ENCODE measurements at regions not wholly inside any gene's neighbourhood (a gene's known extent, or its start where the extent isn't known, plus 50 kb on each side); places are given as distances from the start of the nearest gene placed in this dataset.

DNA sequence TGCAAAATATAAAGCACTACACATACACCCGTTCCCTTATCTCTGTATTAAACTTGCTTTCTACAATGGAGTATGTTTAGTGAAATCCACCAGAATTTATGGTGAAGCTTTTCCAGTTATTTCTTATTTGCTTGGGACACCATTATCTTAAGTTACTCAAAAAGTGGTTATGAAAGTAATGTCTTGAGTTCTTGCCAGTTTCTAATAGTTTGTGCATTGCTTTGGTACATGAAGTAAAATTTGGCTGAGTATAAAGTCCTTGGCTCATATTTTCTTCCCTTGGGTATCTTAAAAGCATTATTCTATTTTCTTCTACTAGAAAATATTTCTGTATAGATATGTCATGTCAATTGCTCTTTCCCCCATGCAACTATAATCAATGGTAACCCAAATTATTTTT, 85.2 kb downstream of the POLR1F start:
- no peaks in the 10 kb centered on the region for H3K27me3 ChIP-seq (ENCODE audit: control insufficient read depth, insufficient read depth, low read length)
- H3K9ac ChIP-seq (ENCODE audit: low read depth, low read length) = no peak overlapping the region
- H3K9me3 ChIP-seq (replicated peaks; ENCODE audit: low read length) = no peaks in the 10 kb centered on the region
- H3K4me3 ChIP-seq (ENCODE audit: low read length) = no peak overlapping the region
- no peaks in the 10 kb centered on the region for H3K36me3 ChIP-seq (ENCODE audit: insufficient read depth, low read length)
- no peak overlapping the region for H3K4me2 ChIP-seq (ENCODE audit: low read length)
- peaks cover 26% of the 10 kb centered on the region for H3K4me1 ChIP-seq (ENCODE audit: control insufficient read depth, insufficient read depth, low read length)

GRCh38 chr7:19621740-19622139, 87.1 kb downstream of the POLR1F start:
- H3K36me3 ChIP-seq (ENCODE audit: insufficient read depth, low read length) = no peaks in the 10 kb centered on the region
- H3K4me1 ChIP-seq (ENCODE audit: control insufficient read depth, insufficient read depth, low read length) = peaks cover 29% of the 10 kb centered on the region
- H3K4me2 ChIP-seq (ENCODE audit: low read length) = no peak overlapping the region
- no peaks in the 10 kb centered on the region for H3K9me3 ChIP-seq (replicated peaks; ENCODE audit: low read length)
- H3K27me3 ChIP-seq (ENCODE audit: control insufficient read depth, insufficient read depth, low read length) = no peaks in the 10 kb centered on the region
- no peak overlapping the region for H3K9ac ChIP-seq (ENCODE audit: low read depth, low read length)
- H3K4me3 ChIP-seq (ENCODE audit: low read length) = no peak overlapping the region

DNA sequence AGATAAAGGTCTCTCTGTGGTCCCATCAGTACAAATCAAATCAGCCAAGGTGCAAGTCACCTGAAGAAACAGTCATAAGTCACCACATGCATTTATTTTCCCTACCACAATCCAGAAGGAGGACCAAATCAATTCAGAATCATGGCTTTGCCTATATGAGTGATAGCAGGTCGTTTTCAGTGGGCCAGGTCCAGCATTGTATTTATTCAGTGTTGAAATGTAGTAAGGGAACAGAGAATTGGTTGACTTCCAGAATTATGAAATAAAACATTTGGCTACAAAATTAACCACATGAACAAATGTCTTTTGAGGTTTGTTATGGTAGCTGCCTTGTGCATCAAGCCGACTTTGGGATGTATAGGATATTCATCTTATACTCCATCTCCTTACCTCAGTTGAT, 88.4 kb downstream of the POLR1F start:
- no peak overlapping the region for H3K4me2 ChIP-seq (ENCODE audit: low read length)
- H3K4me3 ChIP-seq (ENCODE audit: low read length) = no peak overlapping the region
- no peaks in the 10 kb centered on the region for H3K27me3 ChIP-seq (ENCODE audit: control insufficient read depth, insufficient read depth, low read length)
- H3K36me3 ChIP-seq (ENCODE audit: insufficient read depth, low read length) = no peaks in the 10 kb centered on the region
- no peak overlapping the region for H3K9ac ChIP-seq (ENCODE audit: low read depth, low read length)
- H3K9me3 ChIP-seq (replicated peaks; ENCODE audit: low read length) = no peaks in the 10 kb centered on the region
- H3K4me1 ChIP-seq (ENCODE audit: control insufficient read depth, insufficient read depth, low read length) = peaks cover 29% of the 10 kb centered on the region

GRCh38 chr7:19619122-19619521, 89.7 kb downstream of the POLR1F start:
- no peak overlapping the region for H3K9ac ChIP-seq (ENCODE audit: low read depth, low read length)
- H3K4me3 ChIP-seq (ENCODE audit: low read length) = no peak overlapping the region
- H3K4me2 ChIP-seq (ENCODE audit: low read length) = no peak overlapping the region
- no peaks in the 10 kb centered on the region for H3K36me3 ChIP-seq (ENCODE audit: insufficient read depth, low read length)
- H3K4me1 ChIP-seq (ENCODE audit: control insufficient read depth, insufficient read depth, low read length) = peaks cover 29% of the 10 kb centered on the region
- no peaks in the 10 kb centered on the region for H3K27me3 ChIP-seq (ENCODE audit: control insufficient read depth, insufficient read depth, low read length)
- H3K9me3 ChIP-seq (replicated peaks; ENCODE audit: low read length) = no peaks in the 10 kb centered on the region

- Histone ChIP-seq H3K27me3 (ENCODE audit: control insufficient read depth, insufficient read depth, low read length) (no peaks in the 10 kb centered on the region), H3K4me1 (ENCODE audit: control insufficient read depth, insufficient read depth, low read length) (peaks cover 29% of the 10 kb centered on the region), H3K9ac (ENCODE audit: low read depth, low read length) (no peak overlapping the region), H3K4me3 (ENCODE audit: low read length) (no peak overlapping the region), H3K9me3 (replicated peaks; ENCODE audit: low read length) (no peaks in the 10 kb centered on the region), H3K4me2 (ENCODE audit: low read length) (no peak overlapping the region), H3K36me3 (ENCODE audit: insufficient read depth, low read length) (no peaks in the 10 kb centered on the region)
Measured at GRCh38 chr7:19617901-19618300, 90.9 kb downstream of the POLR1F start.

GRCh38 chr7:19610194-19610943, 98.5 kb downstream of the POLR1F start:
- Histone ChIP-seq H3K4me1 (ENCODE audit: control insufficient read depth, insufficient read depth, low read length) (peaks cover 5% of the 10 kb centered on the region), H3K9ac (ENCODE audit: low read depth, low read length) (no peak overlapping the region), H3K9me3 (replicated peaks; ENCODE audit: low read length) (no peaks in the 10 kb centered on the region), H3K27me3 (ENCODE audit: control insufficient read depth, insufficient read depth, low read length) (no peaks in the 10 kb centered on the region), H3K4me3 (ENCODE audit: low read length) (no peak overlapping the region), H3K36me3 (ENCODE audit: insufficient read depth, low read length) (no peaks in the 10 kb centered on the region), H3K4me2 (ENCODE audit: low read length) (no peak overlapping the region)

DNA sequence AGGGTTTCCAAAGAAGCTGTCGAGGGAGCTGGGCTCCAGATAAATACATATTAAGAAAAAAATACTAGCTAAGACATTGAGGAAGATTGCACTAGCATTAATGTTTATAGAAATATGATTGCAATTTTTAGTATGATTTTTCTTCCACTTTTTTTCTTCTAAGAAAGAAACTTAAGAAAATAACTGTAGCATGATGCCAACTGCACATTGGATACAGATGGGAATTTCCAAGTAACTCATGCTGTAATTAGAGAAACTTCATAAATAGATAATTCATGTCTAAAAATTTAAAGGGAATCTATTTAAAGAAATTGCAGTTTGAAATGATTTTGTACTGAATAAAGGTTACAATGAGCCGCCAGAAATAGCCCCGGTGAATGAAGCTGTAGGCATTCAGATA, 119.4 kb downstream of the POLR1F start:
- no peak overlapping the region for H3K4me2 ChIP-seq (ENCODE audit: low read length)

DNA sequence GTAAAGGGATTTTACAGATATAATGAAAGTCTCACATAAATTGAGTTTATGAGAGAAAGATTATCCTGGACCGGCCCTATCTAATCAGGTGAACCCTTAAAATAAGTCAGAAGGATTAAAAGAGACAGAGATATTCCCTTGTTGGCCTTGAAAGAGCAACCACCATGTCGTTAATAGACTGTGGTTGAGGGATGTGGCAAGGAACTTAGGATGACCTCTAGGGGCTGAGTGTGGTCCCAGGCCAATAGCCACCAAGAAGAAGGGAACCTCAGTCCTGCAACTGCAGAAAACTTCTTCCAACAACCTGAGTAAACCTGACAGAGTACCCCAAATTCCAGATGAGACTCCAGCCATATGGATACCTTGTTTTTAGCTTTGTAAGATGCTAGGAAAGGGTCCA, 121.5 kb downstream of the POLR1F start:
- no peak overlapping the region for H3K9ac ChIP-seq (ENCODE audit: low read depth, low read length)
- no peaks in the 10 kb centered on the region for H3K27me3 ChIP-seq (ENCODE audit: control insufficient read depth, insufficient read depth, low read length)
- H3K4me1 ChIP-seq (ENCODE audit: control insufficient read depth, insufficient read depth, low read length) = peaks cover 12% of the 10 kb centered on the region
- H3K9me3 ChIP-seq (replicated peaks; ENCODE audit: low read length) = no peaks in the 10 kb centered on the region
- H3K4me3 ChIP-seq (ENCODE audit: low read length) = no peak overlapping the region
- no peaks in the 10 kb centered on the region for H3K36me3 ChIP-seq (ENCODE audit: insufficient read depth, low read length)
- H3K4me2 ChIP-seq (ENCODE audit: low read length) = no peak overlapping the region

More for the DNA sequence above, 119.4 kb downstream of the POLR1F start:
- Histone ChIP-seq H3K36me3 (ENCODE audit: insufficient read depth, low read length) (no peaks in the 10 kb centered on the region), H3K4me3 (ENCODE audit: low read length) (no peak overlapping the region), H3K9me3 (replicated peaks; ENCODE audit: low read length) (no peaks in the 10 kb centered on the region), H3K4me1 (ENCODE audit: control insufficient read depth, insufficient read depth, low read length) (peaks cover 12% of the 10 kb centered on the region), H3K9ac (ENCODE audit: low read depth, low read length) (no peak overlapping the region), H3K27me3 (ENCODE audit: control insufficient read depth, insufficient read depth, low read length) (no peaks in the 10 kb centered on the region)

DNA sequence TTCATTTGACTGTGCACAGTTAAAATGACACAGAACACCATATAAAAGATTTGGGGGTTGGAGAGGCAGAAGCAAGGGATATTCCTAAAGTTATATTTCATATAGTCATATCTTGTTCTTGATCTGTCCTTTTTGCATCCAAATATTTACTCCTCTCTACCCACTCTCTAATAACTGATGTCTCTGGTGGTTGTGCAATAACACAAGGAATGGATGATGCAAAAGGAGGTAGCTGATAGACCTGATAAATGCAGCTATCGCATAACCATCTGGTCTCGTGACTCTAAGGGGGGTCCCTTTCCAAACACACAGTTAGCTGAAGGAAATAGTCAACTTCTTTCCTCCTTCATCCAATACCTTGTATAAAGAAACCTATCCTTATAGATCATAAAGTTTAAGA, 123.1 kb downstream of the POLR1F start:
- Histone ChIP-seq H3K4me3 (ENCODE audit: low read length) (no peak overlapping the region), H3K4me1 (ENCODE audit: control insufficient read depth, insufficient read depth, low read length) (peaks cover 12% of the 10 kb centered on the region), H3K9ac (ENCODE audit: low read depth, low read length) (no peak overlapping the region), H3K4me2 (ENCODE audit: low read length) (no peak overlapping the region), H3K36me3 (ENCODE audit: insufficient read depth, low read length) (no peaks in the 10 kb centered on the region), H3K27me3 (ENCODE audit: control insufficient read depth, insufficient read depth, low read length) (no peaks in the 10 kb centered on the region), H3K9me3 (replicated peaks; ENCODE audit: low read length) (no peaks in the 10 kb centered on the region)

DNA sequence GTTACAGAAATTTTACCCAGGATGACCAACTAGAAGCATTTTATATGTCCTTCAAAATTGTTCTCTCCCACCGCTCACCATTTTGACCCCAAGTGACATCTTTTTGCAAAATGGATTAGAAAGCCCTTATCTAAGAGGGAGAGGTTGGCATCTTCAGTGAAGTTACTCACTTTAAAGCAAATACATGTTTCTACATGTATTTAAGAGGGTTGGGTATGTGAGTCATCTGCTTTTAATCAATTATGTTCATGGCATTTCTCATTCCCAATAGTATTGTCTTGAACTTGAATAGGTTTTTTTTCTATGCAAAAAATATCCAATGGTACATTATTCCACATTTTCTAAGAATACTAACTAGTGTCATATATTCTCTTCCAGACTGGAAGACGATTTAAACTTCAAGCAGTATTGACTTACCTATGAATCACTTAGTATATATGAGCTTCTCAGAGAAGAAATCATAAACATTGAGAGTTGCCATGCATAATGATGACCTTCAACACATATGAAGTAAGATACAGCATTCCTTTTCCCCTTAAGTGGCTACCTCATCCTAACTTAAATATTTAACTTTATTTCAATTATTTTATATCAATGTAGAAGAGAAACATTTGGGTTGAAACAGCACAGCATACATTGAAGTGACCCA, 132.8 kb downstream of the POLR1F start:
- H3K4me1 ChIP-seq (ENCODE audit: control insufficient read depth, insufficient read depth, low read length) = peaks cover 11% of the 10 kb centered on the region
- no peaks in the 10 kb centered on the region for H3K9me3 ChIP-seq (replicated peaks; ENCODE audit: low read length)
- H3K4me3 ChIP-seq (ENCODE audit: low read length) = no peak overlapping the region
- no peaks in the 10 kb centered on the region for H3K27me3 ChIP-seq (ENCODE audit: control insufficient read depth, insufficient read depth, low read length)
- no peak overlapping the region for H3K4me2 ChIP-seq (ENCODE audit: low read length)
- H3K9ac ChIP-seq (ENCODE audit: low read depth, low read length) = no peak overlapping the region
- no peaks in the 10 kb centered on the region for H3K36me3 ChIP-seq (ENCODE audit: insufficient read depth, low read length)

DNA sequence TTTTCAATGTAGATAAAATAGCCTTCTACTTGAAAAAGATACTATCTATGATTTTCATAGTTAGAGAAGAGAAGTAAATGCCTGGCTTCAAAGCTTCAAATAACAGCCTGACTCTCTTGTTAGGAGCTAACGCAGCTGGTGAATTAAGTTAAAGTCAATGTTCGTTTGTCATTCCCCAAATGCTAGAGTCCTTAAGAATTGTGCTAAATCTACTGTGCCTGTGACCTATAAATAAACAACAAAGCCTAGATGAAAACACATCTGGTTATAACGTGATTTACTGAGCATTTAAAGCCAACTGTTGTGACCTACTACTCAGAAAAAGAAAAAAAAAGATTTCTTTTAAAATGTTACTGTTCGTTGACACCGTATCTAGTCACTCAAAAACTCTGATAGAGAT, 134.7 kb downstream of the POLR1F start:
- Histone ChIP-seq H3K4me2 (ENCODE audit: low read length) (no peak overlapping the region), H3K4me1 (ENCODE audit: control insufficient read depth, insufficient read depth, low read length) (peaks cover 11% of the 10 kb centered on the region), H3K9me3 (replicated peaks; ENCODE audit: low read length) (no peaks in the 10 kb centered on the region), H3K36me3 (ENCODE audit: insufficient read depth, low read length) (no peaks in the 10 kb centered on the region), H3K9ac (ENCODE audit: low read depth, low read length) (no peak overlapping the region), H3K4me3 (ENCODE audit: low read length) (no peak overlapping the region), H3K27me3 (ENCODE audit: control insufficient read depth, insufficient read depth, low read length) (no peaks in the 10 kb centered on the region)

GRCh38 chr7:19572566-19572965, 136.3 kb downstream of the POLR1F start:
- no peak overlapping the region for H3K4me2 ChIP-seq (ENCODE audit: low read length)
- H3K27me3 ChIP-seq (ENCODE audit: control insufficient read depth, insufficient read depth, low read length) = no peaks in the 10 kb centered on the region
- no peaks in the 10 kb centered on the region for H3K36me3 ChIP-seq (ENCODE audit: insufficient read depth, low read length)
- no peak overlapping the region for H3K9ac ChIP-seq (ENCODE audit: low read depth, low read length)
- no peaks in the 10 kb centered on the region for H3K9me3 ChIP-seq (replicated peaks; ENCODE audit: low read length)
- no peak overlapping the region for H3K4me3 ChIP-seq (ENCODE audit: low read length)
- peaks cover 11% of the 10 kb centered on the region for H3K4me1 ChIP-seq (ENCODE audit: control insufficient read depth, insufficient read depth, low read length)
